ENCODE measurements at regions not wholly inside any gene's neighbourhood (a gene's known extent, or its start where the extent isn't known, plus 50 kb on each side); places are given as distances from the start of the nearest gene placed in this dataset.

GRCh38 chr11:113555071-113555619 lies 79.9 kb upstream of the DRD2 start (continued):
- TF ChIP-seq ARID3B (CRISPR knock-in tag; IDR thresholded peaks at IDR 0.05; ENCODE audit: borderline replicate concordance) (no peak), LEF1 (IDR thresholded peaks at IDR 0.05) (peak; percentile 51; the same call in 1 of the 2 replicates), SP1 (CRISPR knock-in tag; IDR thresholded peaks at IDR 0.05) (no peak), SMARCA4 (IDR thresholded peaks at IDR 0.05) (peak; percentile 57; the same call in 1 of the 2 replicates), FOXM1 (IDR thresholded peaks at IDR 0.05; ENCODE audit: low read depth) (peak; percentile 28; the same call in 1 of the 2 replicates), FOXM1 (CRISPR knock-in tag; IDR thresholded peaks at IDR 0.05; ENCODE audit: low read depth) (no peak), THRB (CRISPR knock-in tag; conservative IDR thresholded peaks at IDR 0.05) (no peak), NRF1 (conservative IDR thresholded peaks at IDR 0.05 in 1 of 2, IDR thresholded peaks at IDR 0.05 in 1 of 2) (no peak), KDM5B (IDR thresholded peaks at IDR 0.05; ENCODE audit: insufficient replicate concordance, low read depth, low read length) (no peak), NCOR1 (IDR thresholded peaks at IDR 0.05) (peak; percentile 51; the same call in 1 of the 2 replicates), MEIS2 (IDR thresholded peaks at IDR 0.05; ENCODE audit: partially characterized antibody) (peak; percentile 5), CBFA2T2 (conservative IDR thresholded peaks at IDR 0.05) (peak; percentile 74), KDM2B (CRISPR knock-in tag; IDR thresholded peaks at IDR 0.05) (no peak), ZNF232 (CRISPR knock-in tag; IDR thresholded peaks at IDR 0.05) (no peak), PCBP1 (IDR thresholded peaks at IDR 0.05; ENCODE audit: low read depth, low read length, poor library complexity, severe bottlenecking) (no peak), PCBP2 (IDR thresholded peaks at IDR 0.05; ENCODE audit: low read depth, low read length, poor library complexity, severe bottlenecking) (no peak), IRF1 (CRISPR knock-in tag; IDR thresholded peaks at IDR 0.05; ENCODE audit: borderline replicate concordance) (no peak), THAP12 (CRISPR knock-in tag; IDR thresholded peaks at IDR 0.05) (no peak), TRIM25 (IDR thresholded peaks at IDR 0.05; ENCODE audit: borderline replicate concordance) (no peak)

Data from K562 (cell line).